GM23248 (cell line): ENCODE measurements at regions not wholly inside any gene's neighbourhood (a gene's known extent, or its start where the extent isn't known, plus 50 kb on each side); places are given as distances from the start of the nearest gene placed in this dataset.

Experiments used
- EZH2 ChIP-seq: fragments of 200-600 bp; sonication (generic); IDR thresholded peaks from 2 replicates; pipeline ENCODE4 v1.6.1; 2018; ENCODE audit warnings: antibody characterized with exemption, mild to moderate bottlenecking; ENCODE audit not compliant: insufficient read depth, poor library complexity, severe bottlenecking
- EZH2phosphoT487 ChIP-seq: fragments of 200-600 bp; sonication (generic); IDR thresholded peaks from 2 replicates; pipeline ENCODE4 v1.6.1; 2018; ENCODE audit warnings: antibody characterized with exemption, moderate library complexity, mild to moderate bottlenecking, low read depth; ENCODE audit not compliant: insufficient read depth

- no peak for TF ChIP-seq EZH2
- TF ChIP-seq EZH2phosphoT487, result no peak
These were observed 515.3 kb upstream of the PSMD7 start for GRCh38 chr16:73781297-73781696.
